ENCODE measurements at regions not wholly inside any gene's neighbourhood (a gene's known extent, or its start where the extent isn't known, plus 50 kb on each side); places are given as distances from the start of the nearest gene placed in this dataset.

- Histone ChIP-seq H3K36me3 (no peaks in the 10 kb centered on the region), H3K9me3 (no peaks in the 10 kb centered on the region), H3K4me3 (no peak overlapping the region), H3K27ac (no peak overlapping the region), H3K27me3 (no peaks in the 10 kb centered on the region), H3K4me1 (no peaks in the 10 kb centered on the region)
- TF ChIP-seq POLR2A (IDR thresholded peaks at IDR 0.05) (no peak), CTCF (IDR thresholded peaks at IDR 0.05) (no peak)
- no peak for ATAC-seq
- intact Hi-C loops (cut with DNase I): no loop called here
- no peak for DNase-seq
Observed at GRCh38 chr11:15867871-15868270, 488.5 kb downstream of the SOX6 start.

GRCh38 chr11:15870911-15871310 lies 485.4 kb downstream of the SOX6 start:
- 69% methylated on average over 4 of the region's 4 CpGs for WGBS (ENCODE audit: insufficient coverage, low coverage, low lambda C conversion rate, missing lambda C conversion rate)
- no peak for ATAC-seq
- intact Hi-C loops (cut with DNase I): no loop called here

GRCh38 chr11:15871904-15872626 lies 484.3 kb downstream of the SOX6 start:
- H3K4me3 ChIP-seq: no peak overlapping the region
- ATAC-seq (no peak), DNase-seq (no peak)
- no peak overlapping the region for H3K27ac ChIP-seq
- 81% methylated on average over 2 of the region's 3 CpGs for WGBS (ENCODE audit: insufficient coverage, low coverage, low lambda C conversion rate, missing lambda C conversion rate)
- no peaks in the 10 kb centered on the region for H3K36me3 ChIP-seq
- H3K9me3 ChIP-seq: no peaks in the 10 kb centered on the region
- TF ChIP-seq POLR2A (IDR thresholded peaks at IDR 0.05): no peak
- TF ChIP-seq CTCF (IDR thresholded peaks at IDR 0.05): no peak
- intact Hi-C loops (cut with DNase I): no loop called here
- H3K4me1 ChIP-seq: no peaks in the 10 kb centered on the region
- H3K27me3 ChIP-seq: no peaks in the 10 kb centered on the region

More at GRCh38 chr11:15870911-15871310, 485.4 kb downstream of the SOX6 start:
- no peak for DNase-seq
- Histone ChIP-seq H3K36me3 (no peaks in the 10 kb centered on the region), H3K27ac (no peak overlapping the region), H3K4me1 (no peaks in the 10 kb centered on the region), H3K27me3 (no peaks in the 10 kb centered on the region), H3K4me3 (no peak overlapping the region), H3K9me3 (no peaks in the 10 kb centered on the region)
- TF ChIP-seq CTCF (IDR thresholded peaks at IDR 0.05) (no peak), POLR2A (IDR thresholded peaks at IDR 0.05) (no peak)

- no peak for TF ChIP-seq POLR2A (IDR thresholded peaks at IDR 0.05)
- no peak for TF ChIP-seq CTCF (IDR thresholded peaks at IDR 0.05)
- Histone ChIP-seq H3K27ac (no peak overlapping the region), H3K4me1 (no peaks in the 10 kb centered on the region), H3K9me3 (no peaks in the 10 kb centered on the region), H3K36me3 (no peaks in the 10 kb centered on the region), H3K27me3 (no peaks in the 10 kb centered on the region), H3K4me3 (no peak overlapping the region)
- intact Hi-C loops (cut with DNase I): no loop called here
- ATAC-seq (no peak), DNase-seq (no peak)
- 60% methylated on average over 1 of the region's 1 CpG for WGBS (ENCODE audit: insufficient coverage, low coverage, low lambda C conversion rate, missing lambda C conversion rate)
Observed at GRCh38 chr11:15873501-15873900, 482.8 kb downstream of the SOX6 start.

GRCh38 chr11:15874704-15875103 lies 481.6 kb downstream of the SOX6 start:
- DNase-seq (no peak), ATAC-seq (no peak)
- H3K36me3 ChIP-seq: no peaks in the 10 kb centered on the region
- intact Hi-C loops (cut with DNase I): no loop called here
- no peaks in the 10 kb centered on the region for H3K27me3 ChIP-seq
- no peak overlapping the region for H3K4me3 ChIP-seq
- TF ChIP-seq CTCF (IDR thresholded peaks at IDR 0.05) (no peak), POLR2A (IDR thresholded peaks at IDR 0.05) (no peak)
- H3K9me3 ChIP-seq: no peaks in the 10 kb centered on the region
- H3K4me1 ChIP-seq: no peaks in the 10 kb centered on the region
- no peak overlapping the region for H3K27ac ChIP-seq
- 90% methylated on average over 1 of the region's 2 CpGs for WGBS (ENCODE audit: insufficient coverage, low coverage, low lambda C conversion rate, missing lambda C conversion rate)

All from right lobe of liver (tissue), 6 donors.